HG03520 (cell line): ENCODE measurements at regions not wholly inside any gene's neighbourhood (a gene's known extent, or its start where the extent isn't known, plus 50 kb on each side); places are given as distances from the start of the nearest gene placed in this dataset.

Experiments
- ATAC-seq: cut with Tn5 transposase; IDR thresholded peaks from one replicate; pipeline ENCODE4 v1.9.1; 2021; ENCODE audit warnings: mild to moderate bottlenecking, moderate library complexity; ENCODE audit not compliant: unreplicated experiment

DNA sequence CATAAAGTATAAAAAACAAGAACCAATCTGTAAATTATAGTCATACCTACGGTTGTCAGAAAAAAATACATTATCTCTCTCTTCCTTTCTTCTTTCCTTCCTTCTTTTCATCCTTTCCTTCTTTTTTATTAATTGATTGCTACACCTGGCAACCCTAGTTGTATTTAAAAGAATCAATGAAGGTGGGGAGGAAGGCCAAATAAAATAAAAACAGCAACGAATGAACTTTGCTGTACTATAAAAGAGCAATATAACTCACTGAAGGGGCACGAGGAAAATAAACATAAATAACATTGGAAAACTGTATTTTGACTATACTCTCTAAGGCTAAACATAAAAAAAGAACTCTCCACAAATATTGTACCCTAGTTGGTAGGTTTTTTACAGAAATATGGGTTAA lies 898.2 kb upstream of the USP15 start:
- ATAC-seq, result no peak

DNA sequence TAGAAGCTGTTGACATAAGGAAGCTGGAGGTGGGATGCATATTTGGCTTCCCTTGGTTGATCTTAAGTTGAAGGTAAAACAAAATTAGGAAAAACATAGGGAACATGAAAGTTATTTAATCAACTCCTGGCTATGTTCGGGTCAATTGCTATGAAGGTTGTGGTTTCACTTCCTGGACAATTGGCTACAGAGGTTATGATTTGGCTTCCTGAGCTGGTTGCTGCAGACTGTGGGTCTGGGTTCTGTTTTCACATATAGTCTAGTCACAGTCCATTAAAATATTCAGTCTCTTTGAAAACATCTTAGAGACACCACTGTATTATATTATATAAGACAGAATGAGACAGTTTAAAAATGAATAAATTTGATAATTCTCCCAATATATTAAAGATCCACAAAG lies 895.2 kb upstream of the USP15 start:
- no peak for ATAC-seq

- ATAC-seq, result no peak
Observed at GRCh38 chr12:61367281-61367785, 892.9 kb upstream of the USP15 start.

DNA sequence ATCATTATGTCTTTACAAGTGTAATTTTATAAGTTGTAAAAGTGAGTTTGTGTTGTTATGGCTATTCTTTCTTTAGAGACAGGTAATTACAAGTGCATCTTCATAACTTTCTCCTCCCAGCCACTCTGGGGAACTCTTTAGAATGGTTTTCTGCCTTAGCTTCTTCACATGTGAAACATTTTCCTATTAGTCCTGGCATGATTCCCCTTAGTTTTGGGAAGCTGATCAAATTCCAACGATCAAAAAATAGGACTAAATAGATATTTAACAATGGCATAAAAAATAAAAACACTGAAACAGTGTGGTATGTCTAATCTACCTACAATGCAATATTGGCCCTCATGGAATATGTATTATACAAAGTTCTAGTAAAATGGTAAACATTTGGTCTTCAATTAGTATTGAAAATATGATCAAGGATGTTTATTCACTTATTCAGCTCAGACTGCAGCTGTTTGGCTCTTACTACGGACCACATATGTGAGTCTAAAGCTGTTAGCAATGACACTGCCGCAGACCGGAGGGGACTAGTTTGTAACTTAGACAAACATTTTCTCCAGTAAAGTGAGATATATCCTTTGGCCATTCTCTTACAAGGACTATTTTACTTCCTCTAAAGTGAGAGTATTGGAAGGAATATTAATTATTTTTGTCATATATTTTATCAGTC lies 890.8 kb upstream of the USP15 start:
- ATAC-seq, result no peak

DNA sequence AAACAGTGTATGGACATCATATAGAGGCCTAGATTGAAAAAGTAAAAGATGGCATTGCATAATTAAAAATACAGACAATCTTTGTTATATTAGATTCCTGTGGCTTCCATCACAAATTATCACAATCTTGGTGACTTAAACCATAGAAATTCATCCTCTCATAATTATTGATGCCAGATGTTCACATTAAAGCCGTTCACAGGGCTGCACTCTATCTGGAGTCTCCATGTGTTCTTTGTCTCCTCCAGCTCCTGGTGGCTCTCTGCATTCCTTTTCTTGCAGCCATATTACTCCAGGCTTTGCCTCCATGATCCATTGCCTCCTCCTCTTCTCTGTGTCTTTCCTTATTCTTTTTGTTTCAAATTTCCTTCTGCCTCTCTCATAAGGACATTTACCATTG lies 875.7 kb upstream of the USP15 start:
- no peak for ATAC-seq

GRCh38 chr12:61385771-61386170 lies 874.4 kb upstream of the USP15 start:
- no peak for ATAC-seq

DNA sequence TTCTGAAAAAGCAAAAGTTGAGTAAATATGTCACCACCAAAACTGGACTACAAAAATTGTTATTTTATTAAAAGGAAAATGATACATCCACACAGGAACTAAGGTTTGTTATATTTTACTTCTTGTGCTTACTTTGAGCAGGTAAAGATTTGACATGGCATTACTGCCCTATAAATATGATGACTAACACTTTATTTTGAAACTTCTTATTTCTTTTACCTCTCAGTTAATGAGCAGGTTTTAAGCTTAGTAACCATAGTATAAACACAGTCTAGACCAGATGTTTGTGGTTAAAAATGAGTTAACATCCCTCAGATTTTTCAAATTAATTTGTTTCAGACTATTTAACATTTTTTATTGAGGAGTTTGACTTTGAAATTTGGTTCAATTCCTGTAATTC lies 862.5 kb upstream of the USP15 start:
- no peak for ATAC-seq

GRCh38 chr12:61412201-61412600 lies 848.0 kb upstream of the USP15 start:
- ATAC-seq, result no peak

- ATAC-seq, result no peak
Observed at GRCh38 chr12:61414470-61414869, 845.7 kb upstream of the USP15 start.

GRCh38 chr12:61422786-61423185 lies 837.4 kb upstream of the USP15 start:
- ATAC-seq, result no peak

GRCh38 chr12:61452076-61452475 lies 808.1 kb upstream of the USP15 start:
- ATAC-seq, result no peak

DNA sequence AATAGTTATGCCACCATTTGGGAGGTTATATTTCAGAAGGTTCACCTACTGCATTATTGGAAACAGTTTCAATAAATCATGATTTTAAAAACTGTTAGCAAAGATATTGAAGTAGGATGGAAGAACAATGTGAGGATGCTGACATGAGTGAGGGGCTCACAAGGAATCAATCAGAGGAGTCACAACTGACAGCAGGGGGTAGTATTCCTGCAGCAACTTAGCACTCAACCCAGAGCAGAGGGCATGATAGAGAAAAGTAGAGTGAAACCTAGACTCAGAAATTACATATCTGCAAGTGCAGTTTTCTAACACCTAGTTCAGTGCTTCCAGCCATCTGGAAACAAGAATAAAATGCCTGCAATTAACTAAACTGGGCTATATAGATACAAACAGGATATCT lies 772.5 kb upstream of the USP15 start:
- no peak for ATAC-seq

- no peak for ATAC-seq
Observed at GRCh38 chr12:61490526-61491498, 769.4 kb upstream of the USP15 start.

- no peak for ATAC-seq
Observed at GRCh38 chr12:61502179-61502578, 758.0 kb upstream of the USP15 start.

GRCh38 chr12:61504396-61505080 lies 755.7 kb upstream of the USP15 start:
- no peak for ATAC-seq

GRCh38 chr12:61513499-61513898 lies 746.7 kb upstream of the USP15 start:
- no peak for ATAC-seq

DNA sequence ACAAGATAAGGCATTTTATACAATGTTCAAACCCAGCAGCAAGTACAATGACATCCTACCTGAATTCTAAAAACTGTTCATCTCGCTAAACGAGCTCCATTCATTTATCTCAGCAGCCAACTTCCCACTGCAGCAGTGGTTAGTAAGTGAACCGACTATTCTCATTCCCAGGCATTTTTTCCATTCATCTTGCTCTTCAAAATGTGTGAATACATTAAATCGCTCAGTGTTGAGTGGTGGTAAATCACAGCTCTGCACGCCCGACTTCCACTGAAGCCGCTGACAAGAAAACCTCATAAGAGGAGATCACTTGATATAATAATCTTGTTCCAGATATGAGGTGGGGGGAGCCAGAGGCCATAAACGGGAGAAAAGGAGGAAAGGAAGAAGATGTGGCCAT lies 746.2 kb upstream of the USP15 start:
- no peak for ATAC-seq

GRCh38 chr12:61521258-61521657 lies 738.9 kb upstream of the USP15 start:
- no peak for ATAC-seq

DNA sequence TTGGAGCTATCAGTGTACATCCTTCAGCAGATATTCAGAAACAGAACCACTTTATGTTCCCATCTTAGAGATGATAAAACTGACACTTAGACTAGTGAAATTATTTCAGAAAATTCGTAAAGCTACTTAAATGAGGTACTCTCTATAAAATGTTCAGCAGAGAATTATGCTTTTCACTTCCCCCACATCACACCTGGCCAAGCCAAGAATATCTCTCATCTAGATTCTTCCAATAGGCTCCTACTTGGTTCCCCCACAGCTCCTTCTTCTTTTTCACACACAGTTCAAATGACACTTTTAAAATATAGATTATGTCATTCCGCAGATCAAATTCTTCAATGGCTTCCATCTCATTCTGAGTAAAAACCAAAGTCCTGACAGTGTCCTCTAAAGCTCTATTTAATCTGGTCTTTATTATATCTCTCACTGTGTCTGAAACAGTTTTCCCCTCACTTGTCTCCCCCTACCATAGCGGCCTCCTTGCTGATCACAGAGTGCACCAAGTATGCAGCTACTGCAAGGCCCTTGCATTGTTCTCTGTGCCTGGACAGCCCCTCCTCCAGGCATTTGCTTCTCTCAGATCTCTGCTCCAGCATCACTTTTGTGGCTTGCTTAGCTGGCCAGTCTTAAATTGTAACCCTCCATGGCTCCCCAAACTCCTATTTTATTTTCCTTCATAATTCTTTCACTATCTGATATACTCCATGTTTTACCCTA lies 736.8 kb upstream of the USP15 start:
- no peak for ATAC-seq

DNA sequence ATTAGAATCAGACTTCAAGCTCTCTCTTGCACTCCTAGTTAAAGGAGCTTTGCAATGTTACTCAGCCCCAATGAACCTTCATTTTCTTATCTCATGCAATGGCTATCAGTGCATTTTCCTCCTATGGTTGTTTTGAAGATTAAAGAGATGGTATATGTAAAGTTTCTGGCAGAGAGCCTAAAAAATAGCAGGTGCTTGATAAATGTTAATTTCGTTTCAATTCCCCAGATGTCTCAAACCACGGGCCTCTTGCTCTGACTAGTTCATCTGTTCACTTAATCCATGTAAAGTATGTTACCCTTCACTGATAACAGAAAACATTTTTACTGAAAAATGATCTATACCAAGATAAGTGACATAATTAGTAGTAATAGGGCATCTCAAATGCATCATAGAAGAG lies 735.4 kb upstream of the USP15 start:
- no peak for ATAC-seq

GRCh38 chr12:61525331-61525730 lies 734.9 kb upstream of the USP15 start:
- ATAC-seq, result no peak
